Neural cell (in vitro differentiated cells): ENCODE measurements at regions not wholly inside any gene's neighbourhood (a gene's known extent, or its start where the extent isn't known, plus 50 kb on each side); places are given as distances from the start of the nearest gene placed in this dataset.

Experiments used
- POLR2AphosphoS5 ChIP-seq: IDR thresholded peaks from 2 replicates; pipeline ENCODE4 v1.6.1; 2012
- SMC3 ChIP-seq: fragments of 450-650 bp; conservative IDR thresholded peaks from 2 replicates; pipeline ENCODE4 v1.6.1; 2014; ENCODE audit warnings: antibody characterized with exemption, mild to moderate bottlenecking, moderate library complexity; ENCODE audit not compliant: poor library complexity
- TF ChIP-seq, protein P1 (sequence below): fragments of 450-650 bp; IDR thresholded peaks from 2 replicates; pipeline ENCODE4 v1.5.1; 2014; ENCODE audit warnings: antibody characterized with exemption, mild to moderate bottlenecking, moderate library complexity; ENCODE audit not compliant: poor library complexity, severe bottlenecking

DNA sequence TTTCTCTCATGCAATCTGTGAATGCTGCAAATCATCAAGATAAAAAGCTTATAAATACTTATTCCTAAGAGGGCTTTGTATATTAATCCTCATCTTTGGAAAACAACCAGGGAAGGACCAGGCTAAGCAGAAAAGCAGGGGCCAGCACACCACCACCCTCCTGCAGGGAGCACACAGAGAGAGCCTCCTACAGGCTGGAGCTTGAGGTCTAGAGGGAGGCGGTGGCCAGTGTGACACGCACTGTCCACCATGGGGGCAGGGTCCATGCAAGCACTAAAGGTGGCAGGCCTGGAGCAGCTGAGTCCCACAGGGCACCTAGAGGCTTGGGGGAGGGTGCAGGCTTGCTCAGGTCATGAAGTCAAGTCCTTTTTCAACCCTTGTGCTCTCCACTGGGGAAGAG, 236.9 kb downstream of the TACR3 start:
- TF ChIP-seq, protein P1, sequence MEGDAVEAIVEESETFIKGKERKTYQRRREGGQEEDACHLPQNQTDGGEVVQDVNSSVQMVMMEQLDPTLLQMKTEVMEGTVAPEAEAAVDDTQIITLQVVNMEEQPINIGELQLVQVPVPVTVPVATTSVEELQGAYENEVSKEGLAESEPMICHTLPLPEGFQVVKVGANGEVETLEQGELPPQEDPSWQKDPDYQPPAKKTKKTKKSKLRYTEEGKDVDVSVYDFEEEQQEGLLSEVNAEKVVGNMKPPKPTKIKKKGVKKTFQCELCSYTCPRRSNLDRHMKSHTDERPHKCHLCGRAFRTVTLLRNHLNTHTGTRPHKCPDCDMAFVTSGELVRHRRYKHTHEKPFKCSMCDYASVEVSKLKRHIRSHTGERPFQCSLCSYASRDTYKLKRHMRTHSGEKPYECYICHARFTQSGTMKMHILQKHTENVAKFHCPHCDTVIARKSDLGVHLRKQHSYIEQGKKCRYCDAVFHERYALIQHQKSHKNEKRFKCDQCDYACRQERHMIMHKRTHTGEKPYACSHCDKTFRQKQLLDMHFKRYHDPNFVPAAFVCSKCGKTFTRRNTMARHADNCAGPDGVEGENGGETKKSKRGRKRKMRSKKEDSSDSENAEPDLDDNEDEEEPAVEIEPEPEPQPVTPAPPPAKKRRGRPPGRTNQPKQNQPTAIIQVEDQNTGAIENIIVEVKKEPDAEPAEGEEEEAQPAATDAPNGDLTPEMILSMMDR, result no peak
- no peak for TF ChIP-seq POLR2AphosphoS5
- TF ChIP-seq SMC3, result no peak
